ENCODE measurements at regions not wholly inside any gene's neighbourhood (a gene's known extent, or its start where the extent isn't known, plus 50 kb on each side); places are given as distances from the start of the nearest gene placed in this dataset.

DNA sequence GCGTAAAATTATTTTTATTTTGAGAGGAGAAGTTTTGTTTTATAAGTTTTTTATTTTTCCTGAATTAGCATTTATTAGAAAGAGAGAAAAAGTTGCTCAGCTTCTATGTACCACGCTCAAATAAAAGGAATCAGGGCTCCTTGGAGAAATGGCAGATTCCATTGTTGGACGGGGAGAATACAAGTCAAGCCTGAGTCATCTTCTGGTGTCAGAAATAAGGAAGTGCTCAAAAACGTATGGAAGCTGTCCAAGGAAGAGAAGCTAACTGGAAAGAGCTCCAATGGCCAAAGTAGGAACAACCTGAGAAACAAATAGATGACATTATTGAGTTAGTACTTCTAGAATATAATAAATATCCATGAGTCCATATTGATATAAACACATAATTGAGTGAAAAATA is 89.3 kb upstream of the NEIL3 start:
- Histone ChIP-seq H3K4me2 (no peak overlapping the region), H3K9ac (no peak overlapping the region), H3K27ac (no peak overlapping the region), H3K27me3 (no peaks in the 10 kb centered on the region), H3K9me3 (no peaks in the 10 kb centered on the region), H3K4me1 (no peaks in the 10 kb centered on the region), H4K20me1 (no peaks in the 10 kb centered on the region), H3K4me3 (no peak overlapping the region), H3K36me3 (no peaks in the 10 kb centered on the region)
- TF ChIP-seq Cebpa-rat (IDR thresholded peaks at IDR 0.05) = no peak

DNA sequence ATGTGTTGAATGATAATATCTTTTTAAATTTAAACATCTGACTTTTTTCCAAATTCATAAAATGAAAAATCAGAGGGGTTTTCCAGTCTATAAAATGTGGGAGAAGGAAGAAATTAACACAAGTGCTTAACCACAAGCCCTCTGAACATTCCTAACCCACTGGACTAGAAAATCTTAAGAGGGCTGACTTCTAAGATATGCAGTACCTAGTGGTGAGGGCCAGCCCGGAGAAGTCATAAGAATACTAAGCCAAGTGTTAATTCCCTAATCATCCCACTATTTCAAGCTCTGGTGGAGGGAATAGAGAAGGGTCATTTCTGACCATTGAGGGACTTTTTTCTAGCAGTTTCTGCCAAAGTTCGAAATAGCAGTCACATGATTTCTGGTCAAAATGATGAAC is 86.9 kb upstream of the NEIL3 start:
- peaks cover 3% of the 10 kb centered on the region; the same call in 1 of the 2 replicates for H3K9me3 ChIP-seq
- no peak overlapping the region for H3K27ac ChIP-seq
- H3K36me3 ChIP-seq = no peaks in the 10 kb centered on the region
- no peak overlapping the region for H3K4me3 ChIP-seq
- no peaks in the 10 kb centered on the region for H4K20me1 ChIP-seq
- no peak overlapping the region for H3K4me2 ChIP-seq
- H3K27me3 ChIP-seq = no peaks in the 10 kb centered on the region
- TF ChIP-seq Cebpa-rat (IDR thresholded peaks at IDR 0.05) = no peak
- H3K4me1 ChIP-seq = no peaks in the 10 kb centered on the region
- no peak overlapping the region for H3K9ac ChIP-seq

DNA sequence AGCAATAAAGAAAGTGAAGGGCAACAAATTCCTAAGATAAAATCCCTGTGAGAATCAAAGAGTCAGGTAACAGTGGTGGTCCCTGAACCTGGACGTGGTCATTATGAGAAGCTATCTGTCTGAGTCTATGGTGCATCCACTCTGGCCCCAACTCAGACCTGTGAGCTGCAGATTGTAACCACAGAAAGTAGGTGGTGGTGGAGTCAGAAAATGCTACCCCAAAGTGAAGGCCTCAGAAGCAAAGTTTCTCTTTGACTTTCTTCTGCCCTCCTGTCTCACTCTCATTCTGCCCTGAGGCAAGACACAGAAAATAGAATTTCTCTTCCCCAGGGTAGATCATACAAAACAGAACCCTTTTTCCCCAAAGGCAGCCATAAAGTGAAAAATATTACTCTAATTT is 84.1 kb upstream of the NEIL3 start:
- Histone ChIP-seq H3K27me3 (no peaks in the 10 kb centered on the region), H3K27ac (no peak overlapping the region), H3K4me2 (no peak overlapping the region), H4K20me1 (no peaks in the 10 kb centered on the region), H3K4me1 (no peaks in the 10 kb centered on the region), H3K9ac (no peak overlapping the region), H3K9me3 (peaks cover 4% of the 10 kb centered on the region; the same call in 1 of the 2 replicates), H3K4me3 (no peak overlapping the region), H3K36me3 (no peaks in the 10 kb centered on the region)
- no peak for TF ChIP-seq Cebpa-rat (IDR thresholded peaks at IDR 0.05)

DNA sequence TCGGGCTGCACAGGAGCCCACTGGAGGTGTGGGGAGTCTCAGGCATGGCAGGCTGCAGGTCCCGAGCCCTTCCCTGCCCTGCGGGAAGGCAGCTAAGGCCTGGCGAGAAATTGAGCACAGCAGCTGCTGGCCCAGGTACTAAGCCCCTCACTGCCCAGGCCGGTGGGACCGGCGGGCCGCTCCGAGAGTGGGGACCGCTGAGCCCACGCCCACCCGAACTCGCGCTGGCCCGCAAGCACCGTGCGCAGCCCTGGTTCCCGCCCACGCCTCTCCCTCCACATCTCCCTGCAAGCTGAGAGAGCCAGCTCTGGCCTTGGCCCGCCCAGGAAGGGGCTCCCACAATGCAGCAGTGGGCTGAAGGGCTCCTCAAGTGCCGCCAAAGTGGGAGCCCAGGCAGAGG is 82.0 kb upstream of the NEIL3 start:
- H3K27me3 ChIP-seq = no peaks in the 10 kb centered on the region
- no peak overlapping the region for H3K9ac ChIP-seq
- no peaks in the 10 kb centered on the region for H4K20me1 ChIP-seq
- H3K4me1 ChIP-seq = no peaks in the 10 kb centered on the region
- peaks cover 4% of the 10 kb centered on the region; the same call in 1 of the 2 replicates for H3K9me3 ChIP-seq
- no peak overlapping the region for H3K4me3 ChIP-seq
- no peaks in the 10 kb centered on the region for H3K36me3 ChIP-seq
- H3K4me2 ChIP-seq = no peak overlapping the region
- no peak overlapping the region for H3K27ac ChIP-seq
- TF ChIP-seq Cebpa-rat (IDR thresholded peaks at IDR 0.05) = no peak

DNA sequence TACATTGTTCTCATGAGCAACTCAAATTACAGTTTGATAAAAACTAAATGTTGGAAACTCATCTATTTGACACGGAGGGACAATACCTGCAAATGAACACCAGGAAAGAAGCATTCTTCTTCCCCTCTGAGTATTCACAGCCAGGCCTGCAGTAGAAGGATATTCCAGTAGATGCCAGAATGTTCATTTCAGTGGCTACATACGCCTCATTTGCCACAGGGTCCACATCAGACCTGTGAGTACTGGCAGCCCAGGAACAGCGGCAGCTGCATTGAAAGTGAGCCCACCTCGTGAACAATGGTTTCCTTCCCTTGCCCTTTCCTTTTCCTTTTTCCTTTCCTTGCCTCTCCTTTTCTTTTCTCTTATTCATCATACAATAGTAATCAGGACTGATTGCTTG is 81.1 kb upstream of the NEIL3 start:
- Histone ChIP-seq H4K20me1 (no peaks in the 10 kb centered on the region), H3K27ac (no peak overlapping the region), H3K4me3 (no peak overlapping the region), H3K36me3 (no peaks in the 10 kb centered on the region), H3K4me1 (no peaks in the 10 kb centered on the region), H3K27me3 (no peaks in the 10 kb centered on the region), H3K9me3 (peaks cover 4% of the 10 kb centered on the region; the same call in 1 of the 2 replicates), H3K9ac (no peak overlapping the region), H3K4me2 (no peak overlapping the region)
- TF ChIP-seq Cebpa-rat (IDR thresholded peaks at IDR 0.05) = no peak

DNA sequence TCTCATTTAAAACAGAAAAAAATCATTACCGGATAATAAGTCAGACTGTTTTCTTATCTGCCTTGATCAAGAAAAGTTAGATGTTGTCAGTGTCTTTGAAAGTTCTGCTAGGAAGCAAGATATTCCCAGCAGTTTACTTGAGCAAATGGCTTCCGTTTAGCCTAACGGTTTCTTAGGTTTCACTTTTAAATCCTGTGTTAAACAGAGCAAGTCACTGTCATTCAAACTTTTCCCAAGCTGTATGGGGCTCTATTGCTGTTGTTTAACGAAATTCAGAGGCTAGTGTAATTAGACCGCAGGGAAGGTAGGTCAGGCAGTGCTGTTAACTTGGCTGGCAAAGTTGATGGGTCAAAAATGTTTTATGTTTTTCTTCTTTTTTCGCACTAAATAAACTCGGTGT is 80.3 kb upstream of the NEIL3 start:
- TF ChIP-seq Cebpa-rat (IDR thresholded peaks at IDR 0.05) = no peak
- Histone ChIP-seq H3K27ac (no peak overlapping the region), H4K20me1 (no peaks in the 10 kb centered on the region), H3K27me3 (no peaks in the 10 kb centered on the region), H3K4me2 (0 out of 2 replicates have a peak overlapping the region, but pooled peaks have one; percentile 7), H3K9ac (no peak overlapping the region), H3K36me3 (no peaks in the 10 kb centered on the region), H3K4me1 (no peaks in the 10 kb centered on the region), H3K4me3 (no peak overlapping the region), H3K9me3 (peaks cover 4% of the 10 kb centered on the region; the same call in 1 of the 2 replicates)

DNA sequence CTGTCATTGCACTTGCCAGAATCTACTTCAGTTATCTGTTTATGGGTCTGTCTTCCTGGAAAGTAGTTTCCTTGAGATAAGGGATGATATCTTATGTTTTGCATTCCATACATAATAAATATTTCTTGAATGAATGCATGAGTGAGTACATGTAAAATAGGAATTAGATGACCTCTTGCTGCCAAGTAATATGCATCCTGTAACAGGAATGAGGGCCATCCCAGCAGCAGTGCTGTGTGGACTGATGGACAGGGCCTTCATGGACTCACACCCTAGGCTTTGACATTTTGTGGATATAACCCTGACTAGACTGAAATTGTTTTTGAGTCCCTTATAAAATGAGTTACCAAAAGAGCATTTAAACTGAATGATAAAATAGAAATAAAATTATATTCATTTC is 77.2 kb upstream of the NEIL3 start:
- no peak overlapping the region for H3K27ac ChIP-seq
- no peaks in the 10 kb centered on the region for H4K20me1 ChIP-seq
- H3K9me3 ChIP-seq = peaks cover 4% of the 10 kb centered on the region; the same call in 1 of the 2 replicates
- H3K4me1 ChIP-seq = no peaks in the 10 kb centered on the region
- H3K27me3 ChIP-seq = no peaks in the 10 kb centered on the region
- H3K9ac ChIP-seq = no peak overlapping the region
- H3K36me3 ChIP-seq = no peaks in the 10 kb centered on the region
- no peak for TF ChIP-seq Cebpa-rat (IDR thresholded peaks at IDR 0.05)
- H3K4me3 ChIP-seq = no peak overlapping the region
- no peak overlapping the region for H3K4me2 ChIP-seq

DNA sequence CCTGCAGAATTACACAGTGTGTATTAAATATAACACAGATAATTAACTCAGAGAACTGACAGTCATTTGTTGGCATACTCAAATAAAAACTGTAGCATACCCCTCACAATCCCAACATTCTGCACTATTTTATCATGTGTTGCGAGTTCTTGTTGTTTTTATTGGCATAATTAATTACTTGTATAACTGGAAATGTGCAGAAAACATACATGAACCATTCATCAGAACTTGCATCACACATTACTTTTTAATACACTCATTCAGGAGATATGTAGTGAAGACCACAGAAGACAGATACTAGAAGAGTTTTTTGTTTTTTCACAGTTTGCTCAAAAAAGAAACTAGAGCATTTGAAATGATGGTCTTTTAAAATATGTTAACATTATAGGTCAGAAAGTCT is 74.6 kb upstream of the NEIL3 start:
- Histone ChIP-seq H4K20me1 (no peaks in the 10 kb centered on the region), H3K27ac (no peak overlapping the region), H3K9me3 (no peaks in the 10 kb centered on the region), H3K4me1 (no peaks in the 10 kb centered on the region), H3K27me3 (no peaks in the 10 kb centered on the region), H3K36me3 (no peaks in the 10 kb centered on the region), H3K4me3 (no peak overlapping the region), H3K9ac (no peak overlapping the region), H3K4me2 (no peak overlapping the region)
- no peak for TF ChIP-seq Cebpa-rat (IDR thresholded peaks at IDR 0.05)

DNA sequence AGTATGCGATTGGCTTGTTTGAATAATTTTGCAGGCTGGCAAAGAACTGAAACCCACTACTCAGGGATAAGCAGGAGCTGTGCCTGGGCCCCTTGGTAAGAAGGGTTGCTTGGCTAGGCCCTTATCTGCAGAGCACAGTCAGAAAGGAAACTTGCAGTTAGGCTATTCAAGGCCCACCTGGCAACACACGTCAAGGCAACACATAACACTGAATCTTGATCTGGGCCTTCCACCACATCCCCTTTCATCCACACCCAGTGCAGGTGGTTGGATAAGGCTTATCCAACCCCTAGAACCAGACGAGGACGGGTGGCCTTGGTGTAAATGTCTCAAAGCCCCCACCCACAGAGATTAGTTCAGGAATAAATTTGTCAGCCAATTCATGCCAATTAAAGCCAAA is 72.8 kb upstream of the NEIL3 start:
- Histone ChIP-seq H4K20me1 (no peaks in the 10 kb centered on the region), H3K4me2 (no peak overlapping the region)

DNA sequence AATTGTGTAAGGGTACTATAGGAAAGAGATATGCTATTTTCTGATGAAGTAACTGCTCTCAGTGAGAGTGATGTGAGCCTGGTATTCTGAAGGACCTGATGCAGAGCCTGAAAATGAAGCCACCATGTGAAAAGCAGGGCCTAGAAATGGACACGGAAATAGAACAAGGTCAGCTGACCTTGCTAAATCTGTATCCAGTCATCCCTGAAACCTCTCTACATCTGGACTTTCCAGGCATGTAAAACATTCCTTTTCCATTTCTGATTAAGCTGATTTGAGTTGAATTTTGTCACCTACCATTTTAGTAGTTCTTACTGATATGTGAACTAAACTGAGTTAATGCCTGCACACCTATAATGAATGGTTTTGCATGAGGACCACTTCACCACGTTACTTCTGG is 72.4 kb upstream of the NEIL3 start:
- H3K27ac ChIP-seq = no peak overlapping the region

More for the DNA sequence above, 72.8 kb upstream of the NEIL3 start:
- no peak overlapping the region for H3K27ac ChIP-seq
- H3K9ac ChIP-seq = no peak overlapping the region
- no peaks in the 10 kb centered on the region for H3K9me3 ChIP-seq
- TF ChIP-seq Cebpa-rat (IDR thresholded peaks at IDR 0.05) = no peak
- no peak overlapping the region for H3K4me3 ChIP-seq
- no peaks in the 10 kb centered on the region for H3K36me3 ChIP-seq
- H3K27me3 ChIP-seq = no peaks in the 10 kb centered on the region
- H3K4me1 ChIP-seq = no peaks in the 10 kb centered on the region

DNA sequence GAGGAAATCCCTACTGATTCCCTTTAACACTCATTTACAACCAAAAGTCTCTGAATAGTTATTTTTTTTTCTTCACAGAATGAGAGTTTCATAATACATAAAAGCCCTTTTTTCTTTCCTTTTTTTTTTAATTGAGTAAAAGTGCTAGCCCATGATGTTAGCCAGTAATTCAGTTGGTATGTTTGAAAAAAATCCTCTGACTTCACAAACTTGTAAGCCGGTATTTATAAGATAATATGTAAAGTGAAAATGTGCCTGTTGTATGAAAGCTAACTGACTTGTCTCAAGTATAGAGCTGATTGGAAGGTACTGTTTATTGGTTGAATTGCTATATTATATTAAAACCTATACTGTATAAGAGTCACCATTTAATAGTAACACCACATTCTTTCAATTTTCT is 70.2 kb upstream of the NEIL3 start:
- H3K9ac ChIP-seq = no peak overlapping the region
- H3K4me1 ChIP-seq = no peaks in the 10 kb centered on the region
- H3K4me2 ChIP-seq = no peak overlapping the region
- no peak overlapping the region for H3K27ac ChIP-seq
- no peak overlapping the region for H3K4me3 ChIP-seq
- no peak for TF ChIP-seq Cebpa-rat (IDR thresholded peaks at IDR 0.05)
- no peaks in the 10 kb centered on the region for H3K9me3 ChIP-seq
- H4K20me1 ChIP-seq = no peaks in the 10 kb centered on the region
- H3K36me3 ChIP-seq = no peaks in the 10 kb centered on the region
- H3K27me3 ChIP-seq = no peaks in the 10 kb centered on the region

More for the DNA sequence above, 72.4 kb upstream of the NEIL3 start:
- Histone ChIP-seq H3K4me2 (no peak overlapping the region), H3K27me3 (no peaks in the 10 kb centered on the region), H3K36me3 (no peaks in the 10 kb centered on the region), H3K4me3 (no peak overlapping the region), H4K20me1 (no peaks in the 10 kb centered on the region), H3K9me3 (no peaks in the 10 kb centered on the region), H3K4me1 (no peaks in the 10 kb centered on the region), H3K9ac (no peak overlapping the region)
- no peak for TF ChIP-seq Cebpa-rat (IDR thresholded peaks at IDR 0.05)
